ENCODE measurements at regions not wholly inside any gene's neighbourhood (a gene's known extent, or its start where the extent isn't known, plus 50 kb on each side); places are given as distances from the start of the nearest gene placed in this dataset.

DNA sequence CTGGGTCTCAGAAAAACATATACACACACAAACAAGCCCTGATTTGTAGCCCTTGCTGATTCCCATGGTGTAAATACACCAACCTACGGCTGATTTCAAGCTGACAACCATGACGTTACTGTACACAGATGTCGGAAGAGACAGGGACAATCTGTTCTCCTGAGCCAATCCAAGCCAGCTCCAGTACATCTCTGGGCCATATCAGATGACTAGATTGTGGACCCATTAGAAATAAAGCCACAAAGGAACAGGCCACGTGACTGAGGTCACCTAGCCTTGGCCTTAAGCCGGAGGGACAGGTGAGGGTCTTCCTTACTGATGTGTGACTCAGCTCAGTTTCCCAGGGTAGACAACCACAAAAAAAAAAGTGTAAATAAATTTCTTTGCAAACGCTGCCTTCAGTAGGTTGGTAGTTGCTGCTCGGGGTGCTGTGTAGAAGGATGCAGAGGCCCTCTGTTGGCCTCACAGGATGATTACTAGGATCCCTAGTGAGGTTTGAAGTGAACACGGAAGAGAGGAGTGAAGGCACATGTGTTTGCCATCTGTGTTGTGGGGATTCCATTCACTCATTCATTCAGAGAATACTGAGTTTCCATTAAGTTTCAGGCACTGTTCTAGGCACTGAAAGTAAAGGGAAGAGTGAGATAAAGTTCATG, 99.0 kb upstream of the LARGE1 start:
- Histone ChIP-seq H3K9me3 (peaks cover 5% of the 10 kb centered on the region; the same call in 1 of the 2 replicates), H3K4me3 (no peak overlapping the region), H3K27me3 (no peaks in the 10 kb centered on the region), H3K36me3 (no peaks in the 10 kb centered on the region)
- no peak for DNase-seq

DNA sequence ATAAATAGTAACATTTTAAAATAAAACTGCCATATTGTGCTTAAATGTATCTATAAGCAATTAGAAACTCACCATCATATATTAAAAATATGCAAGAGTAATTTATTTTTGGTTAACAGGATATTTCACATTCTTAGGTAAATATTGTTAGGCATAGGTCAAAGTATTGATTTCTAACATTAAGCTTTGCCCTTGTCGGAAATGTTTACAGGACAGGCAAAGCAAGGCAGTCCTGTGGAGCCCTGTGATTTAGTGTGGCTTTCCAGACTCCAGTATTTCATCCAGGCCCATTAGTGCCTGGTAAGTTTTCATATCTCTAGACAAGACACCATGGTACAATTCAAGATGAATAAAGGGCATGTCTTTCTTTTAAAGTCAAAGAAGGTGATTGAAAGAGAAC, 114.9 kb upstream of the LARGE1 start:
- Histone ChIP-seq H3K27me3 (no peaks in the 10 kb centered on the region), H3K36me3 (no peaks in the 10 kb centered on the region), H3K4me3 (no peak overlapping the region), H3K9me3 (no peaks in the 10 kb centered on the region)
- DNase-seq: no peak

DNA sequence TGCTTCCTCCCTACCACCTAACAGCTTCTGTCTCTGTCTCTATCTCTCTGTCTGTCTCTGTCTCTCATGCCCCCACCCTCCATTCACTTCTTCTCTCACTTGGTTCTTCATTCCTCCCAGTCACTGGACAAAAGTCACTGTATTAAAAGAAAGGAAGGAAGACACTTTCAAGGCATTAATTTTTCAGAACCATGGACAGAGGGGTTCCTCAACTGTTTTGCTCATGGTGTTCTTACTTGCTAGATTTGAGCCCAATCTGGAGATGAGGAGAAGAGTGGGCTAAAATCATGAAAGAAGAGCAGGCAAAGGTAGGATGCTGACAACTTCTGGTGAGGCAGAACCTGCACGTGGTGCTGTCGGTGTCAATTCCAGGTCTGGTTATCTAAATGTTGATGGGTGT, 116.7 kb upstream of the LARGE1 start:
- H3K4me3 ChIP-seq: no peak overlapping the region
- H3K36me3 ChIP-seq: no peaks in the 10 kb centered on the region
- H3K27me3 ChIP-seq: no peaks in the 10 kb centered on the region
- DNase-seq: no peak
- no peaks in the 10 kb centered on the region for H3K9me3 ChIP-seq

DNA sequence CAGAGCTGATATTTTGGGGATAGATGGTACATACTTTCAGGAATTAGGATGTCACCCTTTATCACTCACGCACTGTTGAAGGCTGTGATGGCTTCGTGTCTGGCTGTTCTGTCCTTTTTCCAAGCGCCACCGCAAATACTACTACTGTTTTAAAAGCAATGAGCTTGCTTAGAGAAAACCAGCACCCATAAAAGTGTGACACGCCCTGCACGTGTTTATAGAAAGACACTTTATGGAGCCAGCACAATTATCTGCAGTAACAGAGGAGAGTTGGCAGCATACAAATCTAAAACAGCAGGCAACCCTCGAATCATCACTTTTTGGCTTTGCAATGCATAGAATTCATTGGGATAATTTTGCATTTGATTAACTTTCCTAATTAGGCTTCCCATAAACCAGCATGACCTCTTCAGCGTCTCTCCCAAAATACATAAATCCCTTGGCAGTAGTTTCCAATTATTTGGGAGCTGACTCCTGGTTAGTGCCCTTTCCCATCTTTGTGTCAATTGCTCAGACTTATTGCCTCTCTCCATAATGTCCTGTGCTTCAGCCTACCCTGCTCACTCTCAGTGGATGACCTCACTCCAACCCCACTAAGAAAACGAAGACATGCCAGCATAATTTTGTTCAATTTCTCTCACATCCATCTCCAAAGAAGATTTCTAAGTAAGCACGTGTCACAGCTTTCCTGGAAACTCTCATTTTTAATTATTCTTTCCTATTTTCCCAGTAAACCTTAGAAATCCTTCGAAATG, 118.7 kb upstream of the LARGE1 start:
- no peak for DNase-seq
- Histone ChIP-seq H3K4me3 (no peak overlapping the region), H3K36me3 (no peaks in the 10 kb centered on the region), H3K9me3 (no peaks in the 10 kb centered on the region), H3K27me3 (no peaks in the 10 kb centered on the region)

GRCh38 chr22:34045311-34045710, 125.0 kb upstream of the LARGE1 start:
- no peak for DNase-seq
- no peaks in the 10 kb centered on the region for H3K9me3 ChIP-seq
- no peak overlapping the region for H3K4me3 ChIP-seq
- H3K27me3 ChIP-seq: no peaks in the 10 kb centered on the region
- H3K36me3 ChIP-seq: no peaks in the 10 kb centered on the region

- no peaks in the 10 kb centered on the region for H3K36me3 ChIP-seq
- no peak overlapping the region for H3K4me3 ChIP-seq
- H3K9me3 ChIP-seq: no peaks in the 10 kb centered on the region
- H3K27me3 ChIP-seq: no peaks in the 10 kb centered on the region
- peak; percentile 20 for DNase-seq
Measured at GRCh38 chr22:34055525-34056200, 135.4 kb upstream of the LARGE1 start.

DNA sequence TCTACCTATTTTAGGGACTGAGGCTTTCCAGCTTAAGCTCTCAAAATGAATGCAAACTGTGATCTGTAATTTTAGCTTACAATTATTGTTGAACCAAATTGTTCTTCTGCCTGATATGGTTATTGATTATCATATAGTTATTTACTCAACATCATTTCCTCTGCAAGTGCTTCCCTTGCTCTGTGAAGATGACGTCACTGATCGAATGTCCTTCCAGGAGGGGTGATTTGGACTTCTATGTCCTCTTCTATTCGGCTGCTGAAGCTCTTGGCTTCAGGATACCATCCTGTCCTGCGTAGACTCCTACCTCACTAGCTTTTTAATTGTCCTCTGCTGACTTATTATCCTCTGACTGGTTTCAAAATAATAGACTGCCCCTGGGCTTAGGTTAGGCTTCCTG, 137.4 kb upstream of the LARGE1 start:
- no peak for DNase-seq
- Histone ChIP-seq H3K27me3 (no peaks in the 10 kb centered on the region), H3K4me3 (no peak overlapping the region), H3K9me3 (no peaks in the 10 kb centered on the region), H3K36me3 (no peaks in the 10 kb centered on the region)

DNA sequence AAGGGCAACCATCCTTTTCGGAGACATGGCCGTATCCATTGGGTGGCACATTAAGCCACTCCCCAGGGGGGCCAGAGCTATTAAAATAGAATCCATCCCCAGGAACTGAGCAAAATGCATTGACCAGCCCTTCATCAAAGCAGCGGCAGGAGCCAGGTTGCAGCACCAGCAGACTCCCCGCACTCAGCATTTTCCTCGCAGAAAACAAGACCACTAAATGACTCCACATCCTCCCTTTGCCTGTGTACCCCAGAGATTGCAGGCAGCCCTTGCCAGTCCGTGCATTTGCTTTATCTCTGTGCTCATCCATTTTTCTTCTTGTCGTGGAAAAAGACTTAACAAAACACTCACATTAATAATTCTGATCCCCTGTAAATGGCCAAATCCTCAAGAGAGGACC, 144.4 kb upstream of the LARGE1 start:
- DNase-seq: no peak

DNA sequence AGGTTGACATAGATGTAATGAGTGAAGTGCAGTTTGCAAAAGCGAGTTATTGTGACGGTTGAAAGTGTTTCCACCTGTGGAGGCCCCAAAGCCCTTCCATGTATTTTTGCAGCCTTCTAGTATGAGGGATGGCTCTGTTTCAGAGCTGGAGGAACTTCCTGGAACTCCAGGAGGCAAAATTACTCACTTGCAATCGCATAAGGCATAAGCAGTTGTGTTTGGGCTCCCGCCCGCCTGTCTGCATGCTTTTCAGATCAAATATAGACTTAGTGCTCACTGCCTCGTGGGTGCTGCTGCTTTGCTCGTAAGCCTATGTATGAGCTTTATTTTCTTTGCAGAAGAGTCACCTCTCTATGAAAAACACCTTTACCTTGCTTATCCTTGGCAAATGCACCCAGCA, 146.8 kb upstream of the LARGE1 start:
- peak; percentile 5 for DNase-seq
- Histone ChIP-seq H3K4me3 (no peak overlapping the region), H3K9me3 (no peaks in the 10 kb centered on the region), H3K36me3 (no peaks in the 10 kb centered on the region), H3K27me3 (no peaks in the 10 kb centered on the region)

More for the DNA sequence above, 144.4 kb upstream of the LARGE1 start:
- no peak overlapping the region for H3K4me3 ChIP-seq
- H3K9me3 ChIP-seq: no peaks in the 10 kb centered on the region
- H3K27me3 ChIP-seq: no peaks in the 10 kb centered on the region
- no peaks in the 10 kb centered on the region for H3K36me3 ChIP-seq

DNA sequence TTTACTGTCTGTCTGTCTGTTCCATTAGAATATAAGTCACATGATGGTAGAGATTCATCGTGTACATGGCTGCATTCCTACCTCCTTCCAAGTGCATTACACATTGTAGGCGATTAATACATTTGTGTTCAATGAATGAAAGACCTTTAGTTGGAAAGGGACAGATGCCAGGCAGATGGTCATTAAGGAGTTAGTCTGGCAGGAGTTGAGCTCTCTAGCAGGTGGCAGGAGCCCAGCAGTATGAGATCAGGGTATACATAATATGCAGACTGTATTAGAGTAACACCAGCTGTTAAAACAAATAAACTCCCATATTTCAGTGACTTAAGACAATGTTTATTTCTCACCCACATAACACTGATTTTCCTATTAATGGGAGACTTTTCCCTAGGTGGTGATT, 147.7 kb upstream of the LARGE1 start:
- Histone ChIP-seq H3K36me3 (no peaks in the 10 kb centered on the region), H3K4me3 (no peak overlapping the region), H3K9me3 (no peaks in the 10 kb centered on the region), H3K27me3 (no peaks in the 10 kb centered on the region)
- DNase-seq: no peak

DNA sequence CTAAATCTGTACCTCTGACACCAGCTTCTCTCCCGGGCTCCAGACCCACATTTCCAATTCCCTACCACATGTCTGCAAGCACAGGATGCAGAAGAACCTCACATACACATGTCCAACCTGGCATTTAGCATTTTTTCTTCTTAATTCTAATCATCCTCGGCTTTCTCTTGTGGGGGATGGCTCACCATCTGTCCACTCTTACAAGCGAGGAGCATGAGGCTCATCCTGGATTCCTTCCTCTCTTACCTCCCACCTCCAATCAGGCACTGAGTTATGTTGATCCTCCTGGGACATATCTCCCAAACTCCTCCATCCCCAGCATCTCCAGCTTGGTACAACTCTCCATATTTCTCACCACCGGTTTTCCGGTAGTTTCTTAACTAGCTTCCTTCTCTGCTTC, 149.8 kb upstream of the LARGE1 start:
- Histone ChIP-seq H3K36me3 (no peaks in the 10 kb centered on the region), H3K4me3 (no peak overlapping the region), H3K27me3 (no peaks in the 10 kb centered on the region), H3K9me3 (no peaks in the 10 kb centered on the region)
- DNase-seq: no peak

- no peak for DNase-seq
- Histone ChIP-seq H3K36me3 (no peaks in the 10 kb centered on the region), H3K9me3 (no peaks in the 10 kb centered on the region), H3K4me3 (no peak overlapping the region), H3K27me3 (no peaks in the 10 kb centered on the region)
Measured at GRCh38 chr22:34070531-34070930, 150.3 kb upstream of the LARGE1 start.

GRCh38 chr22:34072585-34072984, 152.3 kb upstream of the LARGE1 start:
- Histone ChIP-seq H3K4me3 (no peak overlapping the region), H3K36me3 (no peaks in the 10 kb centered on the region), H3K27me3 (no peaks in the 10 kb centered on the region), H3K9me3 (no peaks in the 10 kb centered on the region)
- DNase-seq: no peak

GRCh38 chr22:34080433-34080832, 160.2 kb upstream of the LARGE1 start:
- Histone ChIP-seq H3K9me3 (no peaks in the 10 kb centered on the region), H3K4me3 (no peak overlapping the region), H3K36me3 (no peaks in the 10 kb centered on the region), H3K27me3 (no peaks in the 10 kb centered on the region)
- DNase-seq: no peak

- no peak for DNase-seq
- no peaks in the 10 kb centered on the region for H3K27me3 ChIP-seq
- H3K9me3 ChIP-seq: no peaks in the 10 kb centered on the region
- no peak overlapping the region for H3K4me3 ChIP-seq
- no peaks in the 10 kb centered on the region for H3K36me3 ChIP-seq
Measured at GRCh38 chr22:34096770-34097169, 176.5 kb upstream of the LARGE1 start.

DNA sequence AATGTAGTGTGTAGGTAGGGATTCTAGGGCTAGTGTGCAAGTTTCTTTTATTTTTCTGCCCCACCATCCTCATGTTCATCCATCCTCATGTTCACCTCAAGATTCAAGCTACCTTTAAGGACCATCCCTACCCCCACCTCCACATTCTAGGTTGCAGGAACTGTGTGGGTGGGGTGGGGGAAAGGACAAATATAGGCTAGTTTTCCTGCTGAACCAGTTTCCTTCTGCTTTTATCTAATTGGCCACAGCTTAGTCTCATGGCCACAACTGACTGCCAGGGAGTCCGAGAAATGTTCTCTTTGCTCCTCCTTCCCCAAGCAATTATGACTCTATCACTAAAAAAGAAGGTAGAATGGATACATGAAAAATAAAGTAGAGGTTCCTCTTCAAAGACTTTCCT, 179.0 kb upstream of the LARGE1 start:
- Histone ChIP-seq H3K27me3 (no peaks in the 10 kb centered on the region), H3K9me3 (no peaks in the 10 kb centered on the region), H3K4me3 (no peak overlapping the region), H3K36me3 (no peaks in the 10 kb centered on the region)
- DNase-seq: no peak

- H3K36me3 ChIP-seq: no peaks in the 10 kb centered on the region
- H3K9me3 ChIP-seq: no peaks in the 10 kb centered on the region
- no peaks in the 10 kb centered on the region for H3K27me3 ChIP-seq
- no peak for DNase-seq
- no peak overlapping the region for H3K4me3 ChIP-seq
Measured at GRCh38 chr22:34102633-34103032, 182.4 kb upstream of the LARGE1 start.

Data from MG63 (cell line).